Nephron progenitor cell (in vitro differentiated cells): ENCODE measurements at regions not wholly inside any gene's neighbourhood (a gene's known extent, or its start where the extent isn't known, plus 50 kb on each side); places are given as distances from the start of the nearest gene placed in this dataset.

ENCODE experiments used
- DNase-seq: peaks from one replicate; pipeline ENCODE4 v3.0.0; 2021
- H3K27ac Mint-ChIP-seq: 2 replicates; pipeline ENCODE4 v1.8.0; 2021; ENCODE audit warnings: mild to moderate bottlenecking, moderate library complexity, mixed read lengths
- H3K27me3 Mint-ChIP-seq: 2 replicates; pipeline ENCODE4 v1.8.0; 2021; ENCODE audit warnings: mild to moderate bottlenecking, low read depth, mixed read lengths; ENCODE audit not compliant: poor library complexity
- H3K36me3 Mint-ChIP-seq: 2 replicates; pipeline ENCODE4 v1.8.0; 2021; ENCODE audit warnings: low read depth, mixed read lengths
- H3K4me1 Mint-ChIP-seq: 2 replicates; pipeline ENCODE4 v1.8.0; 2021; ENCODE audit warnings: mixed read lengths
- H3K4me3 Mint-ChIP-seq: 2 replicates; pipeline ENCODE4 v1.8.0; 2021; ENCODE audit warnings: mild to moderate bottlenecking, moderate library complexity, mixed read lengths
- H3K9me3 Mint-ChIP-seq: 2 replicates; pipeline ENCODE4 v1.8.0; 2021; ENCODE audit warnings: mild to moderate bottlenecking, moderate library complexity, mixed read lengths
- TF ChIP-seq, protein P1 (sequence below): fragments of 200-600 bp; sonication (generic); IDR thresholded peaks from 2 replicates; pipeline ENCODE4 v1.5.0; 2021; ENCODE audit warnings: antibody characterized with exemption

DNA sequence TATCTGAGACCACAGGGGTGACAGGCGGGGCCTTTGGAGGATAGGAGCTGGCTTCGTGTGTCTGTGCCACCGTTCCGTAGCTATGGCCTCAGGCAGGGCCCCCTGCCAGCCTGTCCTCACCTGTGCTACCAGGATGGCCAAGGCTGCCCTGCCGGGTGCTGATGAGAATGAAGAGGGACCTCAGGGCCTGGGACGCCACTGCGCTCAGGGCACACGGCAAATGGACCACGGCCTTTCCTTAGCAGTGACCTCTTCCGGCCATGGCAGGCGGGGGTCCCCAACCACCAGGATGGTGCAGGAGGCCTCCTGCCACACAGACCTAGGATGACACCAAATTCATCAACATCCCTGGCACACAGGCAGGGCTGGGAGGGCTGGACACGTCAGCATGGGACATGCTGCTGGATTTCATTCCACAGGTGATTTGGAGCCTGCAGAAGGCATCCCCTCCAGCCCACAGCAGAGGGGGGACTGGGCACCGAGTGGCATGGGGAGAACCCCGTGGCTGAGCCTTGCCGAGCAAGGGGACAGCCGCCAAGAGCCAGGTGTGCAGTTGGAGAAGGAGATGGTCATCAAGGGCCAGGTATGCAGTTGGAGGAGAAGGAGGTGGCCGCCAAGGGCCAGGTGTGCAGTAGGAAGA is 1321.0 kb downstream of the BRD1 start:
- peaks cover 6% of the 10 kb centered on the region for H3K4me1 Mint-ChIP-seq
- no peaks in the 10 kb centered on the region for H3K9me3 Mint-ChIP-seq
- no peaks in the 10 kb centered on the region for H3K27me3 Mint-ChIP-seq
- DNase-seq, result no peak
- H3K27ac Mint-ChIP-seq, result no peak overlapping the region
- TF ChIP-seq, protein P1, sequence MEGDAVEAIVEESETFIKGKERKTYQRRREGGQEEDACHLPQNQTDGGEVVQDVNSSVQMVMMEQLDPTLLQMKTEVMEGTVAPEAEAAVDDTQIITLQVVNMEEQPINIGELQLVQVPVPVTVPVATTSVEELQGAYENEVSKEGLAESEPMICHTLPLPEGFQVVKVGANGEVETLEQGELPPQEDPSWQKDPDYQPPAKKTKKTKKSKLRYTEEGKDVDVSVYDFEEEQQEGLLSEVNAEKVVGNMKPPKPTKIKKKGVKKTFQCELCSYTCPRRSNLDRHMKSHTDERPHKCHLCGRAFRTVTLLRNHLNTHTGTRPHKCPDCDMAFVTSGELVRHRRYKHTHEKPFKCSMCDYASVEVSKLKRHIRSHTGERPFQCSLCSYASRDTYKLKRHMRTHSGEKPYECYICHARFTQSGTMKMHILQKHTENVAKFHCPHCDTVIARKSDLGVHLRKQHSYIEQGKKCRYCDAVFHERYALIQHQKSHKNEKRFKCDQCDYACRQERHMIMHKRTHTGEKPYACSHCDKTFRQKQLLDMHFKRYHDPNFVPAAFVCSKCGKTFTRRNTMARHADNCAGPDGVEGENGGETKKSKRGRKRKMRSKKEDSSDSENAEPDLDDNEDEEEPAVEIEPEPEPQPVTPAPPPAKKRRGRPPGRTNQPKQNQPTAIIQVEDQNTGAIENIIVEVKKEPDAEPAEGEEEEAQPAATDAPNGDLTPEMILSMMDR, result no peak
- H3K4me3 Mint-ChIP-seq, result no peak overlapping the region
- no peaks in the 10 kb centered on the region for H3K36me3 Mint-ChIP-seq

DNA sequence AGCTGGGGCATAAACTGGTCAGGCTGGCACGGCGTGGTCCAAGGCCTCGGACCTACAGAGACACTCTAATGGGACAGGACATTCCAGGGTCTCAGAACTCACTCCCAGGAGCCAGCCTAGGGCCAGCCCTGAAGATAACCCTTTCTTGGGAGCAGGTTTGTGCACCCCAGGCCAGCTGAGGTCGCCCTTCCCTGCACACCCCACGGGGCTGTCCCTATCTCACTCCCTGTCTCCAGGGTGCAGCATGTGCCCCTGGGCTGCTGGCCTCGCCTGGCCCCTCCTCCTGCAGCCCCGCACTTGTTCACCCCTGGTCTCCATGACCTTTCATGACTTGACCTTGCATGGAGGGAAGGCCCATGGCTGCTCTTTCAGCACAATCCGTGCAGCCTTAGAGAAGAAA is 1321.8 kb downstream of the BRD1 start:
- H3K9me3 Mint-ChIP-seq, result no peaks in the 10 kb centered on the region

DNA sequence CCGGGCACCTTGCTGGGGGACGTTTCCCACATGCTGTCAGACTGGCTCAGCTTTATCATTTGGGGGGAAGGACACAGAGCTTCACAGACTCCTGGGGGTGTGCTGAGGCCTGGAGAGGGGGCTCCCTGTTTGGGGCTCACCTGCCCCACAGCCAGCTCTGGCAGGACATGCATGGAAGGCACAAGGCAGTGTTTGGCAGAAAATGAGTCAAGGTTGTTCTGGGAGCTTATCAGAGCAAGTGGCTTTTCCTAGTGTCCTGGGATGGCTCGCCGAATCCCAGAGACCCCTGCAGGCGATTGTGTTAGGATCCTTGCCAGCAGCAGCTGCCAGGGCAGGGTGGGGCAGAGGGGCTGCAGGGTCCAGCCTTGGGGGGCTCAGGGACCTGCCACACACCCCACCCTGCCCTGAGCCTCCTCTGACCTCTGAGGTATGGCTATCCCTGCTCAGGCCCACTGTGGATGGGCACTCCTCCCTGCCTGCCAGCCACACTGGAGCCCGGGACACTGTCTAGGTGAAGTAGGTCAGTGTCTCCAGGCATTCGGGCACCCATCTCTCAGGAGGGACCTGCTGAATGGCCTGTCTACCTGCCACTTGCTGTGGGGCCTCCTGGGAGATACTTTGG is 1323.0 kb downstream of the BRD1 start:
- Mint-ChIP-seq H3K36me3 (no peaks in the 10 kb centered on the region), H3K4me3 (no peak overlapping the region), H3K9me3 (no peaks in the 10 kb centered on the region), H3K27ac (no peak overlapping the region), H3K27me3 (no peaks in the 10 kb centered on the region), H3K4me1 (peaks cover 16% of the 10 kb centered on the region)
- TF ChIP-seq, protein P1, result no peak
- DNase-seq, result no peak

More for the DNA sequence above, 1321.8 kb downstream of the BRD1 start:
- Mint-ChIP-seq H3K27me3 (no peaks in the 10 kb centered on the region), H3K27ac (no peak overlapping the region), H3K4me3 (no peak overlapping the region), H3K36me3 (no peaks in the 10 kb centered on the region), H3K4me1 (peaks cover 4% of the 10 kb centered on the region)
- DNase-seq, result no peak
- TF ChIP-seq, protein P1, result no peak

DNA sequence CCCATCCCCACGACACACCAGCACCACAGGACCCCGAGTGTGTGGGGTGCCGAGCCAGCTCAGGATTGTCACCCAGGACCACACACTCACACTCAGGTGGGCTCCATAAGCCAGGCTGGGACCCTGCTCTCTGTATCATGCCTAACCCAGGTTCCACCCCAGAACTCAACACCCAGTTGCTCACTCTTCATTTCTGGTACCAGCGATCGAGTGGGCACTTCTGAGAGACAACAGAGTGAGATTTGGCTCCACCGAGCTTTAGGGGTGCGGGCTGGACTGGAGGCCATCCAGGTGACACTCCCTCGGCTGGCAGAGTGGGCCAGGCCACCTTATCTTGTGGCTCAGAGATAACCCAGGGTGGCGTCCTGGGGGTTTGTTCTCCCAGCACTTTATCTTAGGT is 1323.8 kb downstream of the BRD1 start:
- Mint-ChIP-seq H3K4me1 (peaks cover 24% of the 10 kb centered on the region), H3K9me3 (no peaks in the 10 kb centered on the region), H3K27ac (no peak overlapping the region), H3K4me3 (no peak overlapping the region), H3K36me3 (no peaks in the 10 kb centered on the region), H3K27me3 (no peaks in the 10 kb centered on the region)
- TF ChIP-seq, protein P1, result no peak
- no peak for DNase-seq

DNA sequence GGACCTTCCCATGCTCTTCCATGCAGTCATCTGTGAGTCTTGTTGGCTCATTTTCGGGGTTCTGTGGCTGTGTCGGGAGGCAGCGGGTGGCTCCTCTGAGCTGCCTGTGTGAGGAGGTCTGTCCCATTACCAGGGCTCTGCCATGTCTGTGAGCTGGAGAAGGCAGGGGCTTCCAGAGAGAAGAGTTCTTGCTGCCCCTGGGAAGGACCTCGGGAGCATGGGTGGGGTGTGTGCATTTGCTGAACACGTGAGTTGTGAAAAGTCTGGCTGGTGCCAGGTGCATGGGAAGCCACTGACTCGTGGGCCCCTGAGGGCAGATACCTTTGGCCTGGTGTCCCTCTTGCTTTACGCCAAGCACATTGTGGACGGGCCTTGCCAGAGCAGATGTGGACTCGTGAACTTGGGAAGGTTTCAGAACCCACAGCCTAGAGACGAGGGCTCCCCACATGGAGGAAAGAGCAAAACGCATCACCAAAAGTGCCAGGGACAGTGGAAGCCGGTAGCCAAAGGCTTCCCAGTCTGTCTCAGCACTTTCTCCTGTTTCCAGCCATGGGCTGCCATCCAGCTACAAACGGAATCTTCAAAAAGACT is 1324.5 kb downstream of the BRD1 start:
- DNase-seq, result no peak
- Mint-ChIP-seq H3K9me3 (no peaks in the 10 kb centered on the region), H3K4me1 (peaks cover 31% of the 10 kb centered on the region), H3K4me3 (no peak overlapping the region), H3K27me3 (no peaks in the 10 kb centered on the region), H3K27ac (no peak overlapping the region), H3K36me3 (no peaks in the 10 kb centered on the region)
- TF ChIP-seq, protein P1, result no peak
